ENCODE measurements at regions not wholly inside any gene's neighbourhood (a gene's known extent, or its start where the extent isn't known, plus 50 kb on each side); places are given as distances from the start of the nearest gene placed in this dataset.

- TF ChIP-seq CTCF (IDR thresholded peaks at IDR 0.05) (no peak), POLR2AphosphoS5 (IDR thresholded peaks at IDR 0.05) (no peak)
Observed at GRCh38 chr5:173795601-173796000, 92.5 kb upstream of the CPEB4 start.
